ENCODE measurements at regions not wholly inside any gene's neighbourhood (a gene's known extent, or its start where the extent isn't known, plus 50 kb on each side); places are given as distances from the start of the nearest gene placed in this dataset.

DNA sequence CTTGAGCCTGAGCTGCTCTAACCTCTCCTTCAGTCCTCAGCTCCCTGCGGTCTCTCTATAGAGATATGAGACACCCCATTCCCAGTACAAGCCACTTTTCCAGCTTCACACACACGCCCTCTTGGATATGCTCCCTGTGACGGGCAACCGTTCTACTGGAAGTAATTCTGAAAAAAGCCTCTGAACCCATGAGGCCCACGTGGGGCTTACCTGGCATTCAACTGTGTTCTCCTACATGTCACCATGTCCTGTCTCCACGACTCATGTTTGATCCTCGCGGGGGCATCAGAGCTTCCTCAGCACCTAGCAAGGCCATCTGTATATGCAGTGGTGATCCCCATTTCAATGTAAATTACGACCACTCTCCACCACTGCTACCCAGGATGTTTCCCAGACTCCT, 69.2 kb upstream of the DUSP22 start:
- TF ChIP-seq, protein P1, sequence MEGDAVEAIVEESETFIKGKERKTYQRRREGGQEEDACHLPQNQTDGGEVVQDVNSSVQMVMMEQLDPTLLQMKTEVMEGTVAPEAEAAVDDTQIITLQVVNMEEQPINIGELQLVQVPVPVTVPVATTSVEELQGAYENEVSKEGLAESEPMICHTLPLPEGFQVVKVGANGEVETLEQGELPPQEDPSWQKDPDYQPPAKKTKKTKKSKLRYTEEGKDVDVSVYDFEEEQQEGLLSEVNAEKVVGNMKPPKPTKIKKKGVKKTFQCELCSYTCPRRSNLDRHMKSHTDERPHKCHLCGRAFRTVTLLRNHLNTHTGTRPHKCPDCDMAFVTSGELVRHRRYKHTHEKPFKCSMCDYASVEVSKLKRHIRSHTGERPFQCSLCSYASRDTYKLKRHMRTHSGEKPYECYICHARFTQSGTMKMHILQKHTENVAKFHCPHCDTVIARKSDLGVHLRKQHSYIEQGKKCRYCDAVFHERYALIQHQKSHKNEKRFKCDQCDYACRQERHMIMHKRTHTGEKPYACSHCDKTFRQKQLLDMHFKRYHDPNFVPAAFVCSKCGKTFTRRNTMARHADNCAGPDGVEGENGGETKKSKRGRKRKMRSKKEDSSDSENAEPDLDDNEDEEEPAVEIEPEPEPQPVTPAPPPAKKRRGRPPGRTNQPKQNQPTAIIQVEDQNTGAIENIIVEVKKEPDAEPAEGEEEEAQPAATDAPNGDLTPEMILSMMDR (IDR thresholded peaks at IDR 0.05), result no peak
- no peak for TF ChIP-seq POLR2AphosphoS5 (IDR thresholded peaks at IDR 0.05)

All from breast epithelium (tissue), 3 donors.